Body of pancreas (tissue), 4 donors: ENCODE measurements at regions not wholly inside any gene's neighbourhood (a gene's known extent, or its start where the extent isn't known, plus 50 kb on each side); places are given as distances from the start of the nearest gene placed in this dataset.

Source experiments
- CTCF ChIP-seq, 7 experiments: fragments of 450-650 bp in 4 of 7; fragments of 200-600 bp in 3 of 7; sonication (generic) in 3 of 7; IDR thresholded peaks; one replicate each; pipeline ENCODE4 v1.5.1; 2016 to 2019; ENCODE audit warnings: antibody characterized with exemption in 7 of 7
- POLR2A ChIP-seq, 3 donors: fragments of 450-650 bp; IDR thresholded peaks; one replicate each; pipeline ENCODE4 v1.6.1; 2016; ENCODE audit warnings: antibody characterized with exemption in 3 of 3, mild to moderate bottlenecking in 2 of 3

- TF ChIP-seq CTCF (IDR thresholded peaks at IDR 0.05): no peak
- no peak for TF ChIP-seq POLR2A (IDR thresholded peaks at IDR 0.05)
Observed at GRCh38 chr6:167233490-167233889, 57.6 kb upstream of the UNC93A start.
